Erythroblast (primary cell): ENCODE measurements at regions not wholly inside any gene's neighbourhood (a gene's known extent, or its start where the extent isn't known, plus 50 kb on each side); places are given as distances from the start of the nearest gene placed in this dataset.

Experiments
- GATA1 ChIP-seq: IDR thresholded peaks from 2 replicates; pipeline ENCODE4 v1.6.1; 2011; ENCODE audit warnings: low read depth, mild to moderate bottlenecking, control low read depth, low read length, moderate library complexity
- POLR2A ChIP-seq: IDR thresholded peaks from 2 replicates; pipeline ENCODE4 v1.6.1; 2011; ENCODE audit warnings: mild to moderate bottlenecking, low read length

GRCh38 chr7:69527706-69528105 lies 70.6 kb upstream of the AUTS2 start:
- TF ChIP-seq POLR2A (no peak), GATA1 (no peak)
